NAMALWA (cell line): ENCODE measurements at regions not wholly inside any gene's neighbourhood (a gene's known extent, or its start where the extent isn't known, plus 50 kb on each side); places are given as distances from the start of the nearest gene placed in this dataset.
"Not testable (repeated sequence)": the region's sequence is repeated elsewhere in the genome, so short reads cannot be mapped to it uniquely, and the experiment has no call there.

Source experiments
- DNase-seq: peaks from one replicate; pipeline ENCODE4 v3.0.0-alpha.2; 2015; ENCODE audit warnings: low spot score

DNA sequence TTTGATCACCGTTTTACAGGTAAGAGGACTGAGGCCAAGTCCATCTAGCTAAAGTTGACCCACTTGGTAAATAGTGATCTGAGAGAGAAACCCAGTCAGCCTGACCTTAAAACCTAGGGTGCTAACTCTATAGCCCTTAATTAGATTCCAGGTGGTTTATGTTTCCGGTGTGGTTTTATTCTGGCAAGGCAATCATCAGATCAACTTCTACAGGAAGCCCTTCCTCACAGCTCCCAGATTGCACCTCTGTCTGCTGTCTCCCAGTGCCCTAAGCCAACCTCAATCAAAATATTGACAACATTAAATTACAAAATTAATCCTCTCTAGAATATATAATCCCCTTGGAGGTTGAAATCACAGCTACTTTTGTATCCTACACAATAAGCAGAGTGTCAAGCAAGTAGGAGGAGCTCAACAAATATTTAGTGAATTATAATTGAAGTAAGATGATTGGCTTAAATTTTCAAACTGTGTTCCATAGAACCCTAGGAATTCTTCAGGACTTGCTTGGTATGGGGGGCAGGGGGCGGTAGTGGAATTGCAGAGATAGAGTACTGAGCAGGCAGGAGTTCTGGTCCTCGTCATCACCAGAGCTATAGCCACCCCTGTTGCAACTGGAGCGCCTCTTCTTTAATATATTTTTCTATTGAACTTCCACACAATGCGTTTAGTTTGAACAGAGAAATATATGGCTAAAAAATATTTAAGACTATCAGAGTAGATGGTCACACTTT lies 692.8 kb upstream of the LRRN3 start:
- no peak for DNase-seq

DNA sequence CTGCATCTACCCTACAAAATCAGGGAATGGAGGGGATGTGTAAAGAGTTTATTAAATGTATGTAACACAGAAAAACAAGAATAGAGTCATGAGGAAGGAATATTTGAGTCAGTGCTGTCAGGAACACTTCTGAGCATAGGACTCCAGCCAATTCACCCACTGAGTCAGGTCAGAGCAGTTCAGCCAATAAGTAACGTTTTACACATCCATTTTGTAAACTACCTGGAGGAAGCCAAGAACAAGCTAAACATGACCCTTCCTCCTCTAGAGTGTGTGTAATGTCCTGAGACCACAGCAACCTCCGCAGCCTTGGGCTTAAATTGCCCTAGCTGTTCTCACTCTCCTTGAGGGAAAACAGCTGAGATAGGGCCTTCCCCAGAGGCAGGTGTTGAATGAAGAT lies 691.5 kb upstream of the LRRN3 start:
- no peak for DNase-seq

DNA sequence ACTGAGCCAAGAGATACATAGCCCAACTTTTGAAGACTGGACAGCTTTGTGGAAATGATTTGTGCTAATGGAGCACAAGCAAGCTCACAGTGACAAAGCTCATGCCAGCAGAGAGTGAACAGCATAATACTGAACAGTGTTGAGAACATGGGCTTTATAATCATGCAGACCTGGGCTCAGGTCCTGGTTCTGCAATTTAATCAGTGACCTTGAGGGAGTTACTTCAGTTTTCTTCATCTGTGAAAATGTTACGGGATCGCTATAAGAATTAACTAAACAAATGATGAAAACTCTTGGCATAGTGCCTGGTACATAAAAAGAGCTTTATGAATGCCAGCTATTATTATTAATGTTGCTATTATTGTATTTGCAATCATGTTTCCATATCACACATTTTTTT lies 690.5 kb upstream of the LRRN3 start:
- no peak for DNase-seq

DNA sequence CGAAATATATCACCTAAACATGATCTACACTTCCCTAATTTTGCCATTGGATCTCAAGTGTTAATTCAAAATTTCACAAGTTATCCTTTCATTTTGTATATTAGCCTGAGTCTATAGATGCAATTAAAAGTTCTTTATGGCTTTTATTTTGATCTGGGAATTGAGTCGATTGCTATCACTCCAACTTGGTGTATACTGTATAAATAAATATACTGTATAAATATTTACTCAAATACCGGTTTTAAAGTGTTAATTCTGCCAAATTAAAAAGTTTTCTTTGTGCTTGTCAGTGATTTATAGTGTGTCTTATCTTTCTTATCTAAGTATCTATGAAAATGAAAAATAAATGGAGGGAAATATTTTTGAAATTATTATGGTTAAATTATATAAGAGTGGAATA lies 683.7 kb upstream of the LRRN3 start:
- no peak for DNase-seq

- DNase-seq, result no peak
Observed at GRCh38 chr7:110407706-110408105, 683.2 kb upstream of the LRRN3 start.

DNA sequence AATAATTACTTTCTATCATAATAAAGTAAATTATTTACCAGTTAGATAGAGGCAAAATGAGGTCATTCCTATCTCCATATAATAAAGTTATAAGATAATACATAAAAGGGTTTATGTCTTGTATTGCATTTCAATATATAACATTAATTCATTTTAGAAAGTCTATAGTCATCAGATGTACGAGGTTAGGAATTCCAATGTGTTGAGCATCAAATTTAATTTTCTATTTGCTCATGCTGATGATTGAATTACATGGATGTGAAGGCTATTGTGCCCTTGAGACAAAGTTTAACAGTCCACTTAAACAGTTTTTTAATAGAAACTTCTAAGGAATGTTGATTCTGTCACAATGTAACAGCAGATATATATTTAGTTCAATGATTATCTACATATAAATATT lies 678.3 kb upstream of the LRRN3 start:
- no peak for DNase-seq

- DNase-seq, result no peak
Observed at GRCh38 chr7:110413038-110413437, 677.9 kb upstream of the LRRN3 start.

GRCh38 chr7:110417611-110418010 lies 673.3 kb upstream of the LRRN3 start:
- DNase-seq, result no peak

DNA sequence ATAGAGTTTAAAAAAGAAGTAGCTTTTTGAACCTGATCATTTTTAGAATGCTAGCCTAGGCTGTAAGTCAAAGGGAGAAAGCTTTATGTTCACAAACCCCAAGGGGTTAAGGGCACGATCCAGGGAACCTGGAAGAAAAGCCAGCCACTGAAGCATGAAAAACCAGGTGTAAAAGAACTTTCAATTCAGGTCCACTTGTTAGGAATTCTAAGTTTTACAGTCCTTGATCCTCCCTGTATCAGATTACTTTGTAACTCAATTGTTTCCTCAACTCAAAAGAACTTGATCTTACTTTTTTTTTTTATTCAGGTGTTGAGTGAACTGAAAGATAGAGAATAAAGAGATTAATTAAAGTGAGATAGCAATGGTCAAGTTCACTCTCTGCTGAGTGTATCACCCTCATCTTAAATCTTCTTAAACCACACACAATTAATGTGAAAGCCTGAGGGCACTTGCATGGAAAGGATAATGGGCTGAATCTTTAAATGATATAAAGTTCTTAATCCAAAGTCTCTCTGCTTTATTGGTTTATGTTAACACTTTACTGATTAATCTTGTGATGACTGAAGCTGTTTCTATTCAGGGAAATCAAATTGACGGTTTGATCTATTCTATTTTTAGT lies 672.2 kb upstream of the LRRN3 start:
- DNase-seq, result no peak

GRCh38 chr7:110420788-110421187 lies 670.1 kb upstream of the LRRN3 start:
- DNase-seq, result no peak

DNA sequence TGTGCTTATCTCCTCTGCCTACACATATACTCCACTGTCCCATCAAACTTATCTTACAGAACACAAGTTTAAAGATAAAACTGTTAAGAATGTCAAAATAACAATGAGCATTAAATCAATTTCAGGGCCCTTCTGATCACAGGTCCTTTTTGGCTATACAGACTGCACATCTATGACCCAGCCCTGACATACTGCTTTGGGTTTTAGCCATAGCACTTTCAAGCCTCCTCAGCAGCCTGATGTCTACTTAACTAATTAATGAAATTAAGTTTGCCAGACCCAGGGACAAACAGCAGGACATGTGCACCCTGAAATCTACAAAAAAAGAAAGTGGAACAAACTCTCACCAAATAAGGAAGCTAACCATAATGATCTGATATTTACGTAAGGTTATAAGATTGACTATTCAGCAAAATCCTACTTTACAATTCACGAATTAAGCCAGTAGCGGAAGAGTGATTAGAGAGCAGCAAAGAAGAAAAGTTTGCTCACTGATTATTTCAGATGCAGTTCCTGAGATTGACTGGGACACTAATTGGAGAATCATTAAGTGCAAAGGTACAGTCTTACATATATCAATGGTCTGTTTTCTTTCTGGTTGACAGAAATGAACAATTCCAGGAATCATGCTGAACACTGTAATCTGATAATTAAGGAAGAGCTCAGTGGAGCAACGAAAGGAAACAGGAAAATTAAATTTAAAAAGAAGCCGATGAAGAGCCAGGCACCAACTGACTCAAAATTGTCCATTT lies 669.3 kb upstream of the LRRN3 start:
- no peak for DNase-seq

GRCh38 chr7:110432061-110432553 lies 658.8 kb upstream of the LRRN3 start:
- no peak for DNase-seq

GRCh38 chr7:110438926-110439325 lies 652.0 kb upstream of the LRRN3 start:
- DNase-seq, result not testable (repeated sequence)

DNA sequence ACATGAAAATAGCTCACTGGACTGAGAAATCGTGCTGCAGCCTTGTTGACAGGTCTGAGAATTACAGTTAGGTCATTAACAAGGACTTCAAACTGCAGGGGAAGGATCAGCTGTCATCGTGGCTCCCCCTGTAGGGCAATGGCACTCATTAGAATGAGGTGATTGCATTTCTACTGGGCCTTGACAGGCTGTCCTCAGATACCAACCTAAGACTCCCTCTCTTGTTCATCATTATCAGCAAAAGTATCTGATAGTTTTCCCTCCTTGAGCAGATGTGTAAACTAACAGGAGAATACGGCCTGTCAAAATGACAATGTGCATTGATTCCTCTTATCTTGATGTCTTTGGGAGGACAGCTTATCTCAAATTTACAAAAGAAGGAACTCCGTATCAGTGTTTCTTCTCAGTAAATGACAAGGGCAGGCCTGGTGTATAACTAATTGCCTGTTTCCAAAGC lies 648.5 kb upstream of the LRRN3 start:
- peak; percentile 80 for DNase-seq

DNA sequence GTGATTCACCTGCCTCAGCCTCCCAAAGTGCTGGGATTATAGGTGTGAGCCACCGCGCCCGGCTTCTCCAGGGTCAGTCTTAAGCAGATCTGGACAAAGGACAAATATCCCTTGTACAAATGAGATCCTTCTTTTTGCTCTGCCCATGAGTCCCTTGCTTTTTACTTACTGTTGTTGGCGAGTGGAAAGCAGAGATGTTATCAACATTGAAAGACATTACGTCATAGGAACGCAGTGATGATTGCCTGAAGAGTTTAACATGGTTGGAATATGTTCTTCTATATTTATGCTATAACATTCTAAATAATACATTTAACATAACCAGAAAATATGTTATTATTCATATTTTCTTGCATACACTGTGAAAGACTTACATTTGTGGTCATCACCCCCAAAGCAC lies 644.3 kb upstream of the LRRN3 start:
- no peak for DNase-seq

DNA sequence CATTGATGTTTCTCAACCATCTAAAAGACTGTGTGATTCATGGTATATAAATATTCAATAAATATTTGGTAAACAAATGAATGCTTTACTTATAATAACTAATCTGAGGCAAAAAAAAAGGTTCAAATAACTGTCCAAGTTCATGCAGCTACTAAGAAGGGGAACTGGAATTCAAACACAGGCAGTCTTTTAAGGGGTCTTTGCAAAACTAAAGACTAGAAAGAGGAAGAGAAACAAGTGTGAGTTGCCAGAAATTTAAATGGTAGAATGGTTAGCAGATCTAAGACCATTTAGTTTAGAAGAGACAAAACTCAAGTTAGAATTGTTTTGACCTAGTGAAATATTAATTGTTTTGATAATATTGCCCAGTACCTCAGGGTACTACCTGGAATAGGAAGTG lies 642.0 kb upstream of the LRRN3 start:
- peak; percentile 13 for DNase-seq

DNA sequence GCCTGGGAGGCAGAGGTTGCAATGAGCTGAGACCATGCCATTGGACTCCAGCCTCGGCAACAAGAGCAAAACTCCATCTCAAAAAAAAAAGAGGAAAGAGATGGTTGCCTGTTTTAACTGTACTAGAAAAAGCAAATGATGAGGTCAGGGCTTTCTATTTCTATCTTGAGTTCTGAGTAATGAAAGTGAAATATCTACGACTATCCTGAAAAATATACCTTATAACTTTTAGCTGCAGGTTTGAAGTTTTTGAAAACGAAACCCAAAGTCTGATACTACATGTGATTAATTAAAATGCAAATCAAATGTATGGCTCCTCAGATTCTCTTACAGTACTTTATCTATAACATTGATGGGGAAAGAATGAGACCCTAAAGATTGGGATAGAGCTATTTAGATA lies 636.2 kb upstream of the LRRN3 start:
- no peak for DNase-seq

DNA sequence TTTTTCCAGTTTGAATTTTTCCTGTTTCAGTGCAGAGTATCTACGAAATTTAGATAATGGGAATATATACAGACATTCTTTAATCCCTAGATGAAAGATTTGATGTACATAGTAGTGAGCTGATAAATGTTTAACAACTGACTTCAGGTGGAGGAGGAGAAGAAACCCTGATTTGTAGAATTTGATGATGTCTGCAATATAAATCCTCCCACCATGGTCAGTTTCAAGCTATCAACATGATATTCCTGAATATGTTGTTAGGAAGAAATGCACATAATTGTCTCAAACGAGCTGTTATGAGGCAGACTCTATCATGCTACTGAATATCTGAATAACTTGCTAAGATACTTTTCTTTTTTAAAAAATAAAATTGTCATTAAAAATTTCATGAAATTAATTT lies 629.3 kb upstream of the LRRN3 start:
- DNase-seq, result no peak

DNA sequence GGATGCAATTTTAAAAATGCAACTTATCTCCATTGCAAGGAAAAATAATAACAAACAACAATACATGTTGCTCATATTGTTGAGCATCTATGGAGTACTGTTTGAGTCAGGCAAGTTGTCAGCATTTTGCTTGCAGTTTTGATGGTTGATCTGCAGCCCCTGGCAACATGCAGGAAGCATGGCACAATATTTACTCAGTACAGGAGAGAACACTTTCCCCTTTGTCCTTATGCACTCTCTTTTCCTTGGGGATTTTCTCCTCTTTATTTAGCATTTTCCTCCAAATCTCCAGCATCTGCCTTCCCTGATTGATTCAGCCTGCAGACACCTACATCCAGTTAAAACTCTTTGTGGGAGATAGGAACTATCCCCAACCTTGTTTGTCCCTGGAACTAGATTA lies 620.5 kb upstream of the LRRN3 start:
- no peak for DNase-seq

DNA sequence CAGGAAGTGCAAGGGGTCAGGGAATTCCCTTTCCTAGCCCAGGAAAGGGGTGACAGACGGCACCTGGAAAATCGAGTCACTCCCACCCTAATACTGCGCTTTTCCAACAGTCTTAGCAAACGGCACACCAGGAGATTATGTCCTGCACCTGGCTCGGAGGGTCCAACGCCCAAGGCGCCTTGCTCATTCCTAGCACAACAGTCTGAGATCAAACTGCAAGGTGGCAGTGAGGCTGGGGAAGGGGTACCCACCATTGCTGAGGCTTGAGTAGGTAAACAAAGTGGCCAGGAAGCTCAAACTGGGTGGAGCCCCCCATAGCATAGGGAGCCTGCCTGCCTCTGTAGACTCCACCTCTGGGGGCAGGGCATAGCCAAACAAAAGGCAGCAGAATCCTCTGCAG lies 618.5 kb upstream of the LRRN3 start:
- not testable (repeated sequence) for DNase-seq

DNA sequence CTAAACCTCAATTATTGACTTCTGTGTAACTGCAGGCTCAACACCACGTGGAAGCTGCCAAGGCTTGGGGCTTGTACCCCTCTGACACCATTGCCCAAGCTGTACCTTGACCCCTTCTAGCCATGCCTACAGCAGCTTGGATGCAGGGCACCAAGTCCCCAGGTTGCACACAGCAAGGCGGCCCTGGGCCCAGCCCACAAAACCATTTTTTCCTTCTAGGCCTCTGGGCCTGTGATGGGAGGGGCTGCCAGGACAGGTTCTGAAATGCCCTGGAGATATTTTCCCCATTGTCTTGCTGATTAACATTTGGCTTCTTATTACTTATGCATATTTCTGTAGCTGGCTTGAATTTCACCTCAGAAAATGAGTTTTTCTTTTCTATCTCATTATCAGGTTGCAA lies 610.0 kb upstream of the LRRN3 start:
- no peak for DNase-seq

GRCh38 chr7:110483553-110483952 lies 607.4 kb upstream of the LRRN3 start:
- DNase-seq, result no peak

DNA sequence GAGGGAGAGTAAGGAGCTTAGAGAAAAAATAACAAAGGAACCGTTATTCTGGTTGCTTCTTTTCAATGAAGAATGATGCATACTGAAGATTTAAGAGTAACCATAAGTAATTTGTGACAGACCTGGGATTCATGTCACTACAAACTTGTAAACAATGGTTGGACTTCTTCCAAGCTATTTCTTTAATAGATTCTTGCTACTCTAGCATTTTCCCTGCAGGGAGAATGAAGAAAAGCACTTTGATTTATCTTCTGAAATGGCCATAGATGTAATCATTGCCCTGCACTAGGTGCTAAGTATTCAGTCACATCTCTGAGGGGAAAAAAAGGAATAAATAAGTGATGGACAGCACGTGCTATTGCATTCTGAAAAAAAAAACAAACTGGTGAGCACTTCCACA lies 606.6 kb upstream of the LRRN3 start:
- DNase-seq, result no peak
